Ovary (tissue), 7 donors: ENCODE measurements at regions not wholly inside any gene's neighbourhood (a gene's known extent, or its start where the extent isn't known, plus 50 kb on each side); places are given as distances from the start of the nearest gene placed in this dataset.

Experiments
- DNase-seq, 5 donors: peaks; one replicate each; pipeline ENCODE4 v3.0.0-alpha.2; 2019 to 2020
- H3K27ac ChIP-seq, 2 donors: fragments of 200-600 bp; one replicate each; pipeline versions ENCODE4 v1.5.1 to v1.8.0; 2019 to 2022
- H3K27me3 ChIP-seq: fragments of 200-600 bp; one replicate; pipeline ENCODE4 v1.8.0; 2022
- H3K36me3 ChIP-seq: fragments of 200-600 bp; sonication (generic); one replicate; pipeline ENCODE4 v1.5.1; 2019
- H3K4me1 ChIP-seq: one replicate; pipeline ENCODE4 v1.8.1; 2013; ENCODE audit warnings: mild to moderate bottlenecking, moderate library complexity; ENCODE audit not compliant: insufficient read depth
- H3K4me3 ChIP-seq: fragments of 200-600 bp; sonication (generic); one replicate; pipeline ENCODE4 v1.5.1; 2017
- H3K9me3 ChIP-seq, 2 donors: fragments of 200-600 bp in 1 of 2; sonication (generic) in 1 of 2; one replicate each; pipeline versions ENCODE4 v1.5.1 to v1.8.1; 2013 to 2019; ENCODE audit warnings: mild to moderate bottlenecking in 1 of 2, moderate library complexity in 1 of 2
- EP300 ChIP-seq: sonication (generic); formaldehyde crosslinking; IDR thresholded peaks from one replicate; pipeline ENCODE4 v1.6.1; 2017; ENCODE audit warnings: antibody characterized with exemption
- POLR2A ChIP-seq: fragments of 450-650 bp; IDR thresholded peaks from one replicate; pipeline ENCODE4 v1.6.1; 2017; ENCODE audit warnings: antibody characterized with exemption, mild to moderate bottlenecking, moderate library complexity
- WGBS, 3 donors: extraction: QIAGEN DNeasy Blood & Tissue Kit in 1 of 3; methylation state at CpG; one replicate each; pipeline versions ENCODE4 v1.1.5 to v1.1.7; 2013 to 2017; 5-methylcytosine and 5-hydroxymethylcytosine counted together
- intact Hi-C, 4 donors: fragments of 100-400 bp; cut with DNase I; formaldehyde crosslinking; loops; one replicate each; pipeline versions ENCODE4 v1.11.0 to v1.15.1; 2022 to 2023
- TF ChIP-seq, protein P1 (sequence below), 3 donors: fragments of 450-650 bp in 2 of 3; fragments of 200-600 bp in 1 of 3; IDR thresholded peaks; one replicate each; pipeline versions ENCODE4 v1.5.1 to v1.8.0; 2016 to 2022; ENCODE audit warnings: antibody characterized with exemption in 3 of 3, mild to moderate bottlenecking in 1 of 3
- donor health status: DM: no; HTN: no; CAD: no; lungs with moderate emphysema.
- donor health status: DM: no; HTN: no; CAD: no.
- donor health status: Bipolar disorder and iron deficiency.
- donor health status: DM: no; HTN: no; CAD: no.
- donor health status: DM: yes; HTN: yes; CAD: no.

DNA sequence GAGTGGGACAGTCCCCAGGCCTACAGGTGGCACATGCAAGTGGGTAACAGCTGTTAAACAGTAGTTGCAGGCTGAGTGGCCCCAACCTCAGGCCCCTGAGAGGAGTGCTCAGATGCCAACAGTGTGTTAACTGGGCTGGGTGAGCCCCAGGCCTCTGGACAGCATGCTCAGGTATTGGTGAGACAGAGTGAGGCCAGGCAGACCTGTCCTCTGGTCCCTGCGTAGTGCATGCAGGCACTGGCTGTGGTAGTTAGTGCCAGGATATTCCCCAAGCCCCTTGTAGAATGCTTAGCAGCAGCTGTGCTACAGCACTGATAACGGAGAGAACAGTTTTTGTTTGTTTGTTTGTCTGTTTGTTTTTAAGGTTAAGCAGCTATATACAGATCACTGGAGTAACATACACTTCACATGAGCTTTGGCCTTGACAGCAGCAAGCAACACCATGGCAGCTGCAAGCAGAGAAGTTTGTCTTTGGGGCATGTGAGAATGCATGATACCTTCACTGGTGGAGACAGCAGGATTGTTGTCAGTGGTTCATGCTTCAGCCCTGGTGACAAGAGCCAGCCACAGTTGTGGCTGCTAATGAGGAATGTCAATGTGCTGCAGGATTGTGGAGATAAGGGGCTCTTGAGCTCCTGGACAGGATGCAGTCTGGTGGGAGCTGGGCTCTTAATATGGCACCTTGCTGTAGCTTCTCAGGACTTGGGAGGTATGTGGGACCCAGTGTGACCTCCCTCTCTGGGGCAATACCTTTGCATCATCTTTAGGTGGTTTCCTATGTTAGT lies 614.4 kb downstream of the CDH11 start:
- Histone ChIP-seq H3K27me3 (no peaks in the 10 kb centered on the region), H3K4me3 (no peak overlapping the region), H3K36me3 (no peaks in the 10 kb centered on the region), H3K4me1 (no peaks in the 10 kb centered on the region), H3K9me3 (no peaks in the 10 kb centered on the region), H3K27ac (no peak overlapping the region)
- DNase-seq, result no peak
- intact Hi-C loops, result loop anchor here in 1 of 4 donors (5.0 kb wide), 1 partner anchor 1660 kb away; no protein-coding TSS in a partner anchor
- WGBS, 3 donors, result 83 to 88% (median 87%) methylated on average over 2 of the region's 2 CpGs
- TF ChIP-seq EP300 (no peak), POLR2A (no peak)
- TF ChIP-seq, protein P1, sequence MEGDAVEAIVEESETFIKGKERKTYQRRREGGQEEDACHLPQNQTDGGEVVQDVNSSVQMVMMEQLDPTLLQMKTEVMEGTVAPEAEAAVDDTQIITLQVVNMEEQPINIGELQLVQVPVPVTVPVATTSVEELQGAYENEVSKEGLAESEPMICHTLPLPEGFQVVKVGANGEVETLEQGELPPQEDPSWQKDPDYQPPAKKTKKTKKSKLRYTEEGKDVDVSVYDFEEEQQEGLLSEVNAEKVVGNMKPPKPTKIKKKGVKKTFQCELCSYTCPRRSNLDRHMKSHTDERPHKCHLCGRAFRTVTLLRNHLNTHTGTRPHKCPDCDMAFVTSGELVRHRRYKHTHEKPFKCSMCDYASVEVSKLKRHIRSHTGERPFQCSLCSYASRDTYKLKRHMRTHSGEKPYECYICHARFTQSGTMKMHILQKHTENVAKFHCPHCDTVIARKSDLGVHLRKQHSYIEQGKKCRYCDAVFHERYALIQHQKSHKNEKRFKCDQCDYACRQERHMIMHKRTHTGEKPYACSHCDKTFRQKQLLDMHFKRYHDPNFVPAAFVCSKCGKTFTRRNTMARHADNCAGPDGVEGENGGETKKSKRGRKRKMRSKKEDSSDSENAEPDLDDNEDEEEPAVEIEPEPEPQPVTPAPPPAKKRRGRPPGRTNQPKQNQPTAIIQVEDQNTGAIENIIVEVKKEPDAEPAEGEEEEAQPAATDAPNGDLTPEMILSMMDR (IDR thresholded peaks at IDR 0.05), result no peak

DNA sequence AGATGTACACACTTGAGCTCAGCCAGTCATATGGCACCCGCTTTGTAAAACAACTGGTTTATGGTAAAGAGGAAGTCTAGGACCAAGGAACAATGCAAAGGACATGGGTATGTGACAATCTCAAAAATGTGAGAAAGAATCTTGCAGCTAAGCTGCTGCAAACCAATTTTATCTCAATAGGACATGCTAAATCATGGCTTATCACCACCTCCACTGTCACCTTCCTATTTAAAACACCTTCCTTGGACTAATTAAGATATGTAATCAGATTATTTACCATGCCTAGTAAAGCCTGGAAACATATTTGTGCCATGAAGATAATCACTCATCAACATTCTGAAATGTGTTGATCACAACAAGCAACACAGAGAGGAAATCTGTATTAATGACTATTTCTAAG lies 622.7 kb downstream of the CDH11 start:
- Histone ChIP-seq H3K4me1 (no peaks in the 10 kb centered on the region), H3K36me3 (no peaks in the 10 kb centered on the region), H3K27me3 (no peaks in the 10 kb centered on the region), H3K4me3 (no peak overlapping the region), H3K9me3 (no peaks in the 10 kb centered on the region), H3K27ac (no peak overlapping the region)
- DNase-seq, result no peak
- intact Hi-C loops, result no loop called here
- TF ChIP-seq, protein P1 (IDR thresholded peaks at IDR 0.05), result no peak
- no peak for TF ChIP-seq EP300
- no peak for TF ChIP-seq POLR2A
- 95 to 98% (median 98%) methylated on average over 1 of the region's 1 CpG for WGBS, 3 donors

DNA sequence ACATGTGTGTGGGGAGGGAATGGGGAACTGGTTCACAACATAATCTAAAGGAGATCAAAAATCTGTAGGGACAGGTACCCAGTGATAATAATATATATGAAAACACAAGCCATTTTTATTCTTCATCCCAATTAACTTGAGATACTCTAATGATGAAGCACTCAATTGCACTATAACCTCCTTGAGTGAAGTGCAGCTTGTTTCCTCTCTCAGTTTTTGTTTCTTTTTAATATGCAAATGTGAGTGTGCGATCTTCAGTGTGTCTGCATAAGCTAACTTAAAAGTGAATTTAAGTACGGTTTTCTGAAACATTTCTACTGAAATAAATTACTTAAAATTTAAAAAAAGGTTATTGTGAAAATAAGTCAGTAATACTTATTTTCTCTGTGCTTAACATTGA lies 623.5 kb downstream of the CDH11 start:
- TF ChIP-seq POLR2A (no peak), EP300 (no peak)
- TF ChIP-seq, protein P1 (IDR thresholded peaks at IDR 0.05), result no peak
- WGBS, 3 donors, result 78 to 88% (median 81%) methylated on average over 2 of the region's 2 CpGs
- intact Hi-C loops, result no loop called here

DNA sequence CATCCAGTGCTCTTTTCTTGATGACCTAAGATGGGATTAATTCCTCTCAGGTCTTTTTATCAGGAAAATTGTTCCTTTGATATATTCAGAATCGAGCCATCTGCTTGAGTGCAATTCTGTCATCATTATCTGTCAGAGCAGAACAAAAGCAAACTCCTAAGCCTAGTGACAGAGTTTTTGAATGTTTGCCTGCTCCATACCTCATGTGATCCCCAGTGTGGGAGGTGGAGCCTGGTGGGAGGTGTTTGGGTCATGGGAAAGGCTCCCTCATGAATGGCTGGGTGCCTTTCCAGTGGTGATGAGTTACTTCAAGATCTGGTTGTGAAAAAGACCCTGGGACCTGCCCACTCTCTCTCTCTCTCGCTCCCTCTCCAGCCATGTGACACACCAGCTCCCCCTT lies 628.2 kb downstream of the CDH11 start:
- H3K36me3 ChIP-seq, result no peaks in the 10 kb centered on the region
- TF ChIP-seq, protein P1 (IDR thresholded peaks at IDR 0.05), result no peak
- TF ChIP-seq EP300 (no peak), POLR2A (no peak)
- intact Hi-C loops, result no loop called here
- no peaks in the 10 kb centered on the region for H3K4me1 ChIP-seq
- no peaks in the 10 kb centered on the region for H3K9me3 ChIP-seq
- H3K27me3 ChIP-seq, result no peaks in the 10 kb centered on the region
- no peak overlapping the region for H3K27ac ChIP-seq
- DNase-seq, result no peak
- no peak overlapping the region for H3K4me3 ChIP-seq
- WGBS, 3 donors, result 67 to 72% (median 68%) methylated on average over 2 of the region's 2 CpGs

More for the DNA sequence above, 623.5 kb downstream of the CDH11 start:
- no peaks in the 10 kb centered on the region for H3K9me3 ChIP-seq
- no peak overlapping the region for H3K27ac ChIP-seq
- H3K4me3 ChIP-seq, result no peak overlapping the region
- H3K36me3 ChIP-seq, result no peaks in the 10 kb centered on the region
- no peaks in the 10 kb centered on the region for H3K27me3 ChIP-seq
- no peaks in the 10 kb centered on the region for H3K4me1 ChIP-seq
- no peak for DNase-seq
